HEK293 (cell line): ENCODE measurements at regions not wholly inside any gene's neighbourhood (a gene's known extent, or its start where the extent isn't known, plus 50 kb on each side); places are given as distances from the start of the nearest gene placed in this dataset.

Experiments
- CTCF ChIA-PET: fragments of 350-600 bp; formaldehyde crosslinking; extraction: SDS; loops from one replicate; lab custom pipeline; 2021; ENCODE audit warnings: antibody characterized with exemption; lab: Yijun Ruan, JAX
- POLR2A ChIA-PET: fragments of 300-600 bp; formaldehyde crosslinking; extraction: SDS; loops from one replicate; lab custom pipeline; 2020; ENCODE audit warnings: antibody characterized with exemption, inconsistent platforms; lab: Yijun Ruan, JAX
- H3K27ac ChIP-seq: fragments of 200-500 bp; sonication (Bioruptor generic); 2 replicates; pipeline ENCODE4 v1.5.1; 2014; ENCODE audit warnings: low read depth, low read length, control low read depth, inconsistent platforms; ENCODE audit errors: extremely low read depth
- H3K36me3 ChIP-seq, 2 experiments: fragments of 200-500 bp in 1 of 2; sonication (Bioruptor generic) in 1 of 2; 1 replicate in 1 of 2; 2 replicates in 1 of 2; pipeline ENCODE4 v1.5.1; 2014 to 2017; ENCODE audit warnings: inconsistent platforms in 2 of 2, low read length in 2 of 2; ENCODE audit not compliant: control insufficient read depth in 2 of 2, insufficient read depth in 1 of 2
- H3K4me1 ChIP-seq: fragments of 200-500 bp; sonication (Bioruptor generic); 2 replicates; pipeline ENCODE4 v1.5.1; 2014; ENCODE audit warnings: mild to moderate bottlenecking, low read length, inconsistent platforms; ENCODE audit not compliant: control insufficient read depth, insufficient read depth
- H3K4me3 ChIP-seq: 2 replicates; pipeline ENCODE4 v1.5.1; 2011; ENCODE audit warnings: low read depth, mild to moderate bottlenecking, control low read depth, low read length, moderate library complexity
- H3K9me3 ChIP-seq: fragments of 200-500 bp; sonication (Bioruptor generic); 2 replicates; pipeline ENCODE4 v1.5.1; 2014; ENCODE audit warnings: low read depth, low read length, inconsistent platforms; ENCODE audit not compliant: control insufficient read depth, insufficient read depth
- ATF2 ChIP-seq: fragments of 450-650 bp; formaldehyde crosslinking; IDR thresholded peaks from 2 replicates; pipeline ENCODE4 v1.5.1; 2016; ENCODE audit warnings: missing biosample characterization, missing genetic modification characterization, low read depth
- BCL6B ChIP-seq: fragments of 450-650 bp; formaldehyde crosslinking; IDR thresholded peaks from 2 replicates; pipeline ENCODE4 v1.5.1; 2017; ENCODE audit warnings: missing biosample characterization, missing genetic modification characterization
- FEZF1 ChIP-seq: fragments of 450-650 bp; formaldehyde crosslinking; IDR thresholded peaks from 2 replicates; pipeline ENCODE4 v1.5.1; 2016; ENCODE audit warnings: missing biosample characterization, missing genetic modification characterization
- IKZF3 ChIP-seq: fragments of 450-650 bp; IDR thresholded peaks from 2 replicates; pipeline ENCODE4 v1.5.0; 2018; ENCODE audit warnings: missing biosample characterization, mild to moderate bottlenecking, missing genetic modification characterization, moderate library complexity
- OSR2 ChIP-seq: fragments of 450-650 bp; formaldehyde crosslinking; IDR thresholded peaks from 2 replicates; pipeline ENCODE4 v1.5.1; 2016; ENCODE audit warnings: missing biosample characterization, missing genetic modification characterization
- PRDM4 ChIP-seq: fragments of 450-650 bp; formaldehyde crosslinking; IDR thresholded peaks from 2 replicates; pipeline ENCODE4 v1.5.1; 2017; ENCODE audit warnings: missing biosample characterization, missing genetic modification characterization
- PRDM6 ChIP-seq: fragments of 450-650 bp; formaldehyde crosslinking; IDR thresholded peaks from 2 replicates; pipeline ENCODE4 v1.5.1; 2017; ENCODE audit warnings: missing biosample characterization, missing genetic modification characterization
- SP7 ChIP-seq: fragments of 450-650 bp; formaldehyde crosslinking; IDR thresholded peaks from 2 replicates; pipeline ENCODE4 v1.5.1; 2016; ENCODE audit warnings: missing biosample characterization, missing genetic modification characterization
- ZBTB6 ChIP-seq: fragments of 450-650 bp; formaldehyde crosslinking; IDR thresholded peaks from 2 replicates; pipeline ENCODE4 v1.5.1; 2017; ENCODE audit warnings: missing biosample characterization, missing genetic modification characterization
- ZNF211 ChIP-seq: fragments of 450-650 bp; formaldehyde crosslinking; IDR thresholded peaks from 2 replicates; pipeline ENCODE4 v1.5.1; 2016; ENCODE audit warnings: low read depth, missing biosample characterization, missing genetic modification characterization
- ZNF366 ChIP-seq: fragments of 450-650 bp; formaldehyde crosslinking; conservative IDR thresholded peaks from 2 replicates; pipeline ENCODE4 v1.5.1; 2016; ENCODE audit warnings: missing biosample characterization, missing genetic modification characterization
- ZNF510 ChIP-seq: fragments of 450-650 bp; formaldehyde crosslinking; IDR thresholded peaks from 2 replicates; pipeline ENCODE4 v1.5.1; 2018; ENCODE audit warnings: mild to moderate bottlenecking, missing genetic modification characterization, missing biosample characterization; ENCODE audit not compliant: insufficient replicate concordance
- ZNF843 ChIP-seq: fragments of 450-650 bp; formaldehyde crosslinking; IDR thresholded peaks from 2 replicates; pipeline ENCODE4 v1.5.1; 2016; ENCODE audit warnings: missing biosample characterization, missing genetic modification characterization

GRCh38 chr3:107242579-107242978, 134.7 kb upstream of the CCDC54 start:
- Histone ChIP-seq H3K9me3 (no peaks in the 10 kb centered on the region), H3K4me1 (no peaks in the 10 kb centered on the region), H3K4me3 (peak overlapping the region; percentile 19), H3K36me3 (peaks cover 0 to 18% of the 10 kb centered on the region in 2 experiments; a peak in 1 of 3 replicates), H3K27ac (no peak overlapping the region)
- CTCF ChIA-PET, result interaction anchor here (0.5 to 0.9 kb wide), 2 partner anchors 29 to 469 kb away, joined by 3 to 5 read pairs; no protein-coding TSS in a partner anchor
- TF ChIP-seq PRDM4, result 0 out of 2 replicates have a peak, but pooled peaks have one; percentile 22
- TF ChIP-seq OSR2 (tag by site-specific recombination), result 0 out of 2 replicates have a peak, but pooled peaks have one; percentile 19
- TF ChIP-seq ZNF366 (tag by site-specific recombination), result 0 out of 2 replicates have a peak, but pooled peaks have one; percentile 16
- peak; percentile 61; the same call in 1 of the 2 replicates for TF ChIP-seq ZNF843 (tag by site-specific recombination)
- no peak for TF ChIP-seq ZNF510
- peak; percentile 78 for TF ChIP-seq PRDM6 (tag by site-specific recombination)
- TF ChIP-seq SP7 (tag by site-specific recombination), result peak; percentile 65
- TF ChIP-seq FEZF1, result peak; percentile 51; the same call in 1 of the 2 replicates
- no peak for TF ChIP-seq ZNF211 (tag by site-specific recombination)
- no peak for TF ChIP-seq ZBTB6 (tag by site-specific recombination)
- 0 out of 2 replicates have a peak, but pooled peaks have one; percentile 19 for TF ChIP-seq IKZF3
- POLR2A ChIA-PET, result interaction anchor here (1.0 kb wide), 1 partner anchor 188 kb away, joined by 3 read pairs; no protein-coding TSS in a partner anchor

- CTCF ChIA-PET, result interaction anchor here (0.7 kb wide), 1 partner anchor 1572 kb away, joined by 3 read pairs; no protein-coding TSS in a partner anchor
- Histone ChIP-seq H3K36me3 (peaks cover 0 to 43% of the 10 kb centered on the region in 2 experiments; a peak in 1 of 3 replicates), H3K27ac (no peak overlapping the region), H3K4me1 (no peaks in the 10 kb centered on the region), H3K9me3 (no peaks in the 10 kb centered on the region)
- POLR2A ChIA-PET, result no interaction called here
- TF ChIP-seq ATF2 (tag by site-specific recombination) (0 out of 2 replicates have a peak, but pooled peaks have one; percentile 32), BCL6B (tag by site-specific recombination) (no peak)
- TF ChIP-seq, all 188 proteins: peak for 1
- no peak overlapping the region for H3K4me3 ChIP-seq
These were observed 130.1 kb upstream of the CCDC54 start for GRCh38 chr3:107247116-107247515.
